Coronary artery (tissue), 2 donors: ENCODE measurements at regions not wholly inside any gene's neighbourhood (a gene's known extent, or its start where the extent isn't known, plus 50 kb on each side); places are given as distances from the start of the nearest gene placed in this dataset.

Source experiments
- DNase-seq: peaks from one replicate; pipeline ENCODE4 v3.0.0-alpha.2; 2017; ENCODE audit warnings: low spot score
- H3K27ac ChIP-seq, 2 donors: fragments of 200-600 bp; sonication (generic); one replicate each; pipeline ENCODE4 v1.5.1; 2016 to 2019
- H3K4me3 ChIP-seq: fragments of 200-600 bp; sonication (generic); 2 replicates; pipeline ENCODE4 v1.5.1; 2016; ENCODE audit warnings: mild to moderate bottlenecking, moderate library complexity
- CTCF ChIP-seq: fragments of 200-600 bp; sonication (generic); IDR thresholded peaks from one replicate; pipeline ENCODE4 v1.5.1; 2019; ENCODE audit warnings: antibody characterized with exemption

DNA sequence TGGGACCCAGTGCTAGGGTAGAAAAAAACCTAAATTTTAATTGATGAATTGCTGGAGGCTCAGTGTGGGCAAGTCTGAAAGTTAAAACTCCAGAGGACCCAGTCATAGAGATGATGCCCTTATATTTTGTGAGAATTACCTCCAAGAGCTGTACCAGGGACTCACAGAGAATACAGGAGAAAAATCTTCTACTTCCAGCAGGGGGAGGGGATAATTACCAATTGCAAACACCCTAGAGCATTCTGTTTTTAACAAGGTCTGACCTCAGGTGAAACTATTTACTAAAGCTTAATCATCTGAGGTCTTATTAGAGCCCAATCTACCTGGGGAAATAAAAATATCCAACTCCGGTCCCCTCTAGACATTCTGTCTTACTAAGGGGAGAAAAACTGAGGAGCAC lies 994.7 kb upstream of the MIR17HG start:
- DNase-seq: no peak
- Histone ChIP-seq H3K4me3 (no peak overlapping the region), H3K27ac (no peak overlapping the region)
- no peak for TF ChIP-seq CTCF

DNA sequence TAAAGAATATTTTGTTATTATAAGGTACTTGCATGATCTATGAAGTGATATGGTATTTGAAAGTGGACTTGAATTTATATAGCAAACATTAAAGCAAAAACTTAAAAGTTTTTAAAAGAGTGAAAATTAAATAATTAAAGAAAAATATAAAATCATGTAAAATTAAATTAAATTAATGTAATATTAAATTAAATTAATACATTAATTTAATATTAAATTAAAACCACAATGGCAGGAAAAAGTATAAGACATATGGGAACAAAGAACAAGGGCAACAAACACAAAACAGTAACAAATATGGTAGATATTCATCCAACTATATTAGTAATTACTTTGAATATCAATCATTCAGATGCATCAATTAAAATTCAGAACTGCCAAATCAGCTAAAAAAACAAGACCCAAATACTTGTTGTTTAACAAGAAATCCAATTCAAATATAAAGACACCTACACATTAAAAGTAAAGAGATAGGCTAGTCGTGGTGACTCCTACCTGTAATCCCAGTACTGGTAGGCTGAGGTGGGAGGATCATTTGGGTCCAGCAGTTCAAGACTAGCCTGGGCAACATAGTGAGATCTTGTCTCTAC lies 992.2 kb upstream of the MIR17HG start:
- Histone ChIP-seq H3K27ac (no peak overlapping the region), H3K4me3 (no peak overlapping the region)
- no peak for TF ChIP-seq CTCF
- no peak for DNase-seq

- no peak for DNase-seq
- no peak overlapping the region for H3K27ac ChIP-seq
- TF ChIP-seq CTCF: no peak
- H3K4me3 ChIP-seq: no peak overlapping the region
These were observed 986.7 kb upstream of the MIR17HG start for GRCh38 chr13:90360785-90361184.

GRCh38 chr13:90362707-90363106 lies 984.8 kb upstream of the MIR17HG start:
- TF ChIP-seq CTCF: no peak

DNA sequence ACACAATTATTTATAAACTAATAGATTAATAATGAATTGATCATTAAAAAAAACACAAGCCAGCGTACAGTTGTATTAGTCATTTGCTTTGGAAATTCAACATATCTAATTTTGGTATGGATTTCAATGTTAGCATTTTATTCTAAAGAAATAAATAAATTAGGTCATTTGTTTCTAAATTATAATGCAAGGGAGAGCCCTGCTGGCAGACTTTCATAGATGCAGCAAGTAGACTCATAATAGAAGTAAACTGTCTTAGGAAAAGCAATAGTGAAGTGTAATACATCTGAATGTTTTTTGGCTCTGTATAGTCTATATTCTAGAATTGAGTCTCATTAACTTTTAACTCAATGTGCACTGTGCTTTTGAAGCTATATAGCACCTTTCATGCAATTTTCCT lies 982.4 kb upstream of the MIR17HG start:
- DNase-seq: no peak
- H3K4me3 ChIP-seq: no peak overlapping the region
- TF ChIP-seq CTCF: no peak

More at GRCh38 chr13:90362707-90363106, 984.8 kb upstream of the MIR17HG start:
- DNase-seq: no peak
- H3K4me3 ChIP-seq: no peak overlapping the region
- H3K27ac ChIP-seq: no peak overlapping the region

DNA sequence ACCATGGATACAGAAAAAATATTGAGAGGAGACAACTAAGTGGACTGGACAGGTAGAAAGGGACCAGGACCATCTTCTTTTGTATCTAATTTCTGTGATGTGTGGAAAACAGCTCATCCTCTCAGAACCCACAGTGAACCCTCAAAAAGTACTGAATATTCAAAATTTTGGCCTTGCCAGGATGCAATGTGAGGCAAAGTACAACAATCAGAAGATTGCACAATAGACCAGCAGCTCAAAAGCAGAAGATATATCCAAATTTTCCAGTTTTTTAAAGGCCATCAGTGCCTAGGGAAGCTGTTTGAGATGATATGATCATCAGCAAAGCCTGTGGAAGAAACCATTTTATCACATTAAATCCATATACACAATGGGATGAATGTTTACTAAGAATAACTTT lies 973.3 kb upstream of the MIR17HG start:
- Histone ChIP-seq H3K27ac (no peak overlapping the region), H3K4me3 (no peak overlapping the region)
- DNase-seq: no peak
- TF ChIP-seq CTCF: no peak

More for the DNA sequence above, 982.4 kb upstream of the MIR17HG start:
- H3K27ac ChIP-seq: no peak overlapping the region

DNA sequence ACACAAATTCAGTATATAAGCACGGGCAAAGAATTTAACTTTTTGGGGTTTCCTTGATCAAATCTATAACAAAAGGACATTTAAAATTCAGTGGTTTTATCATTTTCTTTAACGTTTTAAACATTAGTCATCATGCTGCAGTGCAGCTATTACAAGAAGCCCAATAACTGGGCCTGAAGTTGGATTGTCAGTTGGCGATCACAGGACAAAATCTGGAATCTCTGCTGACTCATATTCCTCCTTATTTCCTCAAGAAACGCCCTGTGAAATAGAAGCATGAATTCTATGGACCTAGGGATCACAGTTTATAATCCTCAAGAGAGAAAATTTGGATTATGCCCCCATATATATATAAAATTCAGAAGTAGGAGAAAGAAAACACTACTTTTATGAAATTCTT lies 971.6 kb upstream of the MIR17HG start:
- DNase-seq: no peak
- Histone ChIP-seq H3K27ac (no peak overlapping the region), H3K4me3 (no peak overlapping the region)
- no peak for TF ChIP-seq CTCF
